DND-41 (cell line): ENCODE measurements at regions not wholly inside any gene's neighbourhood (a gene's known extent, or its start where the extent isn't known, plus 50 kb on each side); places are given as distances from the start of the nearest gene placed in this dataset.

Experiments
- ATAC-seq: fragments of 200-7000 bp; cut with Tn5 transposase; 3 replicates; pipeline ENCODE4 v1.9.1; 2021; ENCODE audit warnings: low read depth; ENCODE audit not compliant: insufficient read depth
- DNase-seq: peaks from one replicate; pipeline ENCODE4 v3.0.0-alpha.2; 2020
- H2AFZ ChIP-seq: 2 replicates; pipeline ENCODE4 v1.6.0; 2012; ENCODE audit warnings: low read depth, low read length
- H3K27ac ChIP-seq: 2 replicates; pipeline ENCODE4 v1.5.1; 2012; ENCODE audit warnings: low read length, inconsistent platforms
- H3K27me3 ChIP-seq: fragments of 200-600 bp; sonication (generic); 2 replicates; pipeline ENCODE4 v1.6.0; 2012; ENCODE audit warnings: low read length, mild to moderate bottlenecking, inconsistent platforms; ENCODE audit not compliant: insufficient read depth, poor library complexity
- H3K36me3 ChIP-seq: 2 replicates; pipeline ENCODE4 v1.5.1; 2012; ENCODE audit warnings: low read length, inconsistent platforms; ENCODE audit not compliant: insufficient read depth
- H3K4me1 ChIP-seq: 2 replicates; pipeline ENCODE4 v1.5.1; 2012; ENCODE audit warnings: mild to moderate bottlenecking, low read length; ENCODE audit not compliant: insufficient read depth
- H3K4me2 ChIP-seq: 2 replicates; pipeline ENCODE4 v1.6.0; 2012; ENCODE audit warnings: mild to moderate bottlenecking, moderate library complexity, low read length, inconsistent platforms; ENCODE audit not compliant: insufficient read depth
- H3K4me3 ChIP-seq, 2 experiments: fragments of 200-600 bp in 1 of 2; shearing (Covaris generic) in 1 of 2; 2 replicates each; pipeline ENCODE4 v1.5.1; 2012 to 2016; ENCODE audit warnings: inconsistent platforms in 2 of 2, low read length in 2 of 2, mild to moderate bottlenecking in 2 of 2, low read depth in 1 of 2, moderate library complexity in 1 of 2
- H3K79me2 ChIP-seq: 2 replicates; pipeline ENCODE4 v1.6.0; 2012; ENCODE audit warnings: low read length, inconsistent platforms; ENCODE audit not compliant: insufficient read depth
- H3K9ac ChIP-seq: 2 replicates; pipeline ENCODE4 v1.6.0; 2012; ENCODE audit warnings: low read depth, mild to moderate bottlenecking, inconsistent platforms, low read length, moderate library complexity
- H3K9me3 ChIP-seq: 2 replicates; pipeline ENCODE4 v1.5.1; 2012; ENCODE audit warnings: low read length, moderate library complexity, mild to moderate bottlenecking, inconsistent platforms; ENCODE audit not compliant: insufficient read depth, severe bottlenecking
- H4K20me1 ChIP-seq: 2 replicates; pipeline ENCODE4 v1.6.0; 2012; ENCODE audit warnings: low read length; ENCODE audit not compliant: insufficient read depth
- EZH2 ChIP-seq: IDR thresholded peaks from 3 replicates; pipeline ENCODE4 v1.6.1; 2012; ENCODE audit warnings: borderline replicate concordance, low read depth, mild to moderate bottlenecking, moderate library complexity, low read length, inconsistent platforms; ENCODE audit not compliant: severe bottlenecking
- TF ChIP-seq, protein P1 (sequence below): IDR thresholded peaks from 2 replicates; pipeline ENCODE4 v1.5.1; 2012; ENCODE audit warnings: borderline replicate concordance, low read length, moderate library complexity, mild to moderate bottlenecking; ENCODE audit not compliant: poor library complexity, severe bottlenecking; ENCODE audit errors: extremely low read depth

DNA sequence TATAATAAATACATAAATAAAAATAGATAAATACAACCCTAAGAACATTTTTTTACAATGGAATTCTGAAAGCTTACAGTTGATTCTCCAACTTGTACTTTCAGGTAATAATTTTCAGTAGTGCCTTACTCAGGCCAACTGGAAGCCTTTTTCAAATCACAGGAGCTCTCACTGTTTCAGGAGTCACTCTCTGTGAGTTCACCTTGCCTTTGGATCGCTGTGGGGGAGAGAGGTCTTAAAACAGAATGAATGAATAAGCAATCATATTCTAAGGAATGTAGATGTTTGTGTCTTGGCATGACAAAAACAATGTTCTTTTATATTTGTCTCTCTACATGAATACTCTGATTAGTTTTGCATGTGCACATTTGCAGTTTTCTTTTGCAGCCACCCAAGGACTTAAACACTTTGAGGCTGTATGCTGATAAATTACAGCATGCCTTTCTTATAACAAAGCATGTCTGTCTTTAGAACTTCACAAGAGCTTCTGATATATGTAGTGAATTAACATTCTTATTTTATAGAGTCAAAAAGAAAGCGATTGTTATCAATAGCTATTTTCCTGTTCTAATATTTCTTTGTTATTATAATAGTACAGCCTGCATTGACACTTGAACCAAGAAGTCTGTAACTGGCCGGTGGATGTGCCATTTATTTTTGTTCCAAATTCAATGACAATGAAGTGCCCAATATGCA is 1111.5 kb upstream of the ATXN8OS start:
- Histone ChIP-seq H3K4me1 (no peaks in the 10 kb centered on the region), H3K27ac (no peak overlapping the region), H3K27me3 (no peaks in the 10 kb centered on the region), H3K4me3 (no peak overlapping the region), H2AFZ (no peak overlapping the region), H3K9me3 (no peaks in the 10 kb centered on the region), H3K4me2 (no peak overlapping the region), H3K36me3 (no peaks in the 10 kb centered on the region), H4K20me1 (no peaks in the 10 kb centered on the region), H3K9ac (no peak overlapping the region), H3K79me2 (no peaks in the 10 kb centered on the region)
- DNase-seq, result no peak
- ATAC-seq, result no peak
- TF ChIP-seq EZH2, result no peak
- TF ChIP-seq, protein P1, sequence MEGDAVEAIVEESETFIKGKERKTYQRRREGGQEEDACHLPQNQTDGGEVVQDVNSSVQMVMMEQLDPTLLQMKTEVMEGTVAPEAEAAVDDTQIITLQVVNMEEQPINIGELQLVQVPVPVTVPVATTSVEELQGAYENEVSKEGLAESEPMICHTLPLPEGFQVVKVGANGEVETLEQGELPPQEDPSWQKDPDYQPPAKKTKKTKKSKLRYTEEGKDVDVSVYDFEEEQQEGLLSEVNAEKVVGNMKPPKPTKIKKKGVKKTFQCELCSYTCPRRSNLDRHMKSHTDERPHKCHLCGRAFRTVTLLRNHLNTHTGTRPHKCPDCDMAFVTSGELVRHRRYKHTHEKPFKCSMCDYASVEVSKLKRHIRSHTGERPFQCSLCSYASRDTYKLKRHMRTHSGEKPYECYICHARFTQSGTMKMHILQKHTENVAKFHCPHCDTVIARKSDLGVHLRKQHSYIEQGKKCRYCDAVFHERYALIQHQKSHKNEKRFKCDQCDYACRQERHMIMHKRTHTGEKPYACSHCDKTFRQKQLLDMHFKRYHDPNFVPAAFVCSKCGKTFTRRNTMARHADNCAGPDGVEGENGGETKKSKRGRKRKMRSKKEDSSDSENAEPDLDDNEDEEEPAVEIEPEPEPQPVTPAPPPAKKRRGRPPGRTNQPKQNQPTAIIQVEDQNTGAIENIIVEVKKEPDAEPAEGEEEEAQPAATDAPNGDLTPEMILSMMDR, result no peak

DNA sequence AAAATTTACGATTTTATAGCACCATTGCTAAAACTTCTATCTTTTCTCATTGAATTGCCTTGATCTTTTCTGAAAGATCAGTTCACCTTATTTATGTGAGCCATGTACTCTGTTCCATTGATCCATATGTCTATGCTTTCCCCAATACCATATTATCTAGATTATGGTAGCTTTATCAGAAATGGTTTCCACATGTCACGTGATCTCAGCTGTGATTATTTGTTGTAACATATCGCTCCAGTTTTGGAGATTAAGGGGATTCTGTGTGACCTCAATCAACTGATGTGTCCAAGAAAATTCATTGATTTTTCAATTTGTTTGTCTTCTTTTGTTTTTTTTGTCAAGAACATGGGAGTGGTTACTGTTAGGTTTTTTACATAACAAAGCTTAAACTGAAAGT is 1114.5 kb upstream of the ATXN8OS start:
- Histone ChIP-seq H3K9me3 (no peaks in the 10 kb centered on the region), H3K27ac (no peak overlapping the region), H3K9ac (no peak overlapping the region), H2AFZ (no peak overlapping the region), H3K36me3 (no peaks in the 10 kb centered on the region), H3K27me3 (no peaks in the 10 kb centered on the region), H3K79me2 (no peaks in the 10 kb centered on the region), H4K20me1 (no peaks in the 10 kb centered on the region), H3K4me1 (no peaks in the 10 kb centered on the region), H3K4me2 (no peak overlapping the region), H3K4me3 (no peak overlapping the region)
- no peak for DNase-seq
- ATAC-seq, result no peak
- TF ChIP-seq, protein P1, result no peak
- no peak for TF ChIP-seq EZH2

DNA sequence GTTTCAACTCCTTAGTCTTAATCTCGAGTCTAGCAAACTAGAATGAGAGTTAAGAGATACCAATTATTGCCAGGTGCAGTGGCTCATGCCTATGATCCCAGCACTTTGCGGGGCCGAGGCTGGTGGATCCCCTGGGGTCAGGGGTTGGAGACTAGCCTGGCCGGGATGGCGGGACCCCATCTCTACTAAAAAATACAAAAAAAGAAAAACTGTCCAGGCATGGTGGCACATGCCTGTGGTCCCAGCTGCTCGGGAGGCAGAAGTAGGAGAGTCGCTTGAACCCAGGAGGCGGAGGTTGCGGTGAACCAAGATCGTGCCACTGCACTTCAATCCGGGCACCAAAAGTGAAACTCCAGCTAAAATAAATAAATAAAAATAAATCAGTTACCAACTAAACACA is 1119.5 kb upstream of the ATXN8OS start:
- Histone ChIP-seq H3K9me3 (peaks cover 5% of the 10 kb centered on the region), H3K27ac (no peak overlapping the region), H3K9ac (no peak overlapping the region), H3K36me3 (no peaks in the 10 kb centered on the region), H4K20me1 (no peaks in the 10 kb centered on the region), H3K79me2 (no peaks in the 10 kb centered on the region), H3K4me2 (no peak overlapping the region), H2AFZ (no peak overlapping the region), H3K4me1 (no peaks in the 10 kb centered on the region), H3K4me3 (no peak overlapping the region), H3K27me3 (no peaks in the 10 kb centered on the region)
- ATAC-seq (no peak), DNase-seq (no peak)
- no peak for TF ChIP-seq EZH2
- TF ChIP-seq, protein P1, result no peak
